WTC11 (cell line): ENCODE measurements at regions not wholly inside any gene's neighbourhood (a gene's known extent, or its start where the extent isn't known, plus 50 kb on each side); places are given as distances from the start of the nearest gene placed in this dataset.

Experiments used
- ATAC-seq: fragments of 200-7000 bp; cut with Tn5 transposase; 2 replicates; pipeline ENCODE4 v1.10.0; 2021; ENCODE audit warnings: mild to moderate bottlenecking, moderate library complexity
- CTCF ChIA-PET: fragments of 300-600 bp; sonication (Branson Sonifier 250); formaldehyde crosslinking; loops from one replicate; lab custom pipeline; 2021; ENCODE audit warnings: antibody characterized with exemption; lab: Charles Lee
- POLR2A ChIA-PET: fragments of 350-600 bp; sonication (Branson Sonifier 250); formaldehyde crosslinking; loops from one replicate; lab custom pipeline; 2021; ENCODE audit warnings: antibody characterized with exemption; lab: Charles Lee
- DNase-seq: peaks from one replicate; pipeline ENCODE4 v3.0.0; 2021; ENCODE audit warnings: low spot score
- H3K27ac Mint-ChIP-seq: 2 replicates; pipeline ENCODE4 v1.8.0; 2021; ENCODE audit warnings: mixed read lengths
- H3K27me3 Mint-ChIP-seq: 2 replicates; pipeline ENCODE4 v1.8.0; 2021; ENCODE audit warnings: low read depth, mild to moderate bottlenecking, moderate library complexity, mixed read lengths
- H3K36me3 Mint-ChIP-seq: 2 replicates; pipeline ENCODE4 v1.8.0; 2021; ENCODE audit warnings: mixed read lengths
- H3K4me1 Mint-ChIP-seq: 2 replicates; pipeline ENCODE4 v1.8.0; 2022; ENCODE audit warnings: mixed read lengths
- H3K4me3 Mint-ChIP-seq: 2 replicates; pipeline ENCODE4 v1.8.0; 2021; ENCODE audit warnings: mild to moderate bottlenecking, moderate library complexity, mixed read lengths
- H3K9me3 Mint-ChIP-seq: 2 replicates; pipeline ENCODE4 v1.8.0; 2021; ENCODE audit warnings: mixed read lengths
- ATF1 ChIP-seq: sonication (generic); formaldehyde crosslinking; IDR thresholded peaks from 2 replicates; pipeline ENCODE4 v1.8.1; 2023; ENCODE audit warnings: mild to moderate bottlenecking, moderate library complexity, missing genetic modification reagents
- CBFB ChIP-seq: sonication (generic); formaldehyde crosslinking; IDR thresholded peaks from 2 replicates; pipeline ENCODE4 v1.8.1; 2022; ENCODE audit warnings: mild to moderate bottlenecking, low read depth, missing genetic modification reagents
- CREB1 ChIP-seq: sonication (generic); formaldehyde crosslinking; IDR thresholded peaks from 2 replicates; pipeline ENCODE4 v1.8.0; 2023; ENCODE audit warnings: mild to moderate bottlenecking, missing genetic modification reagents
- GTF2I ChIP-seq: fragments of 250-450 bp; sonication (Bioruptor Pico); conservative IDR thresholded peaks from 2 replicates; pipeline ENCODE4 v1.4.0; 2021; ENCODE audit warnings: mild to moderate bottlenecking
- IRF2 ChIP-seq: sonication (generic); formaldehyde crosslinking; IDR thresholded peaks from 2 replicates; pipeline ENCODE4 v1.8.0; 2022; ENCODE audit warnings: low read depth, missing genetic modification reagents, borderline replicate concordance
- KAT7 ChIP-seq: sonication (generic); formaldehyde crosslinking; IDR thresholded peaks from 2 replicates; pipeline ENCODE4 v1.8.1; 2023; ENCODE audit warnings: missing genetic modification reagents, mild to moderate bottlenecking, borderline replicate concordance
- MYBL2 ChIP-seq: sonication (generic); formaldehyde crosslinking; IDR thresholded peaks from 2 replicates; pipeline ENCODE4 v1.8.1; 2023; ENCODE audit warnings: mild to moderate bottlenecking, moderate library complexity, missing genetic modification reagents
- PRDM15 ChIP-seq: sonication (generic); formaldehyde crosslinking; IDR thresholded peaks from 2 replicates; pipeline ENCODE4 v1.8.0; 2022; ENCODE audit warnings: missing genetic modification reagents
- SMAD3 ChIP-seq: sonication (generic); formaldehyde crosslinking; IDR thresholded peaks from 2 replicates; pipeline ENCODE4 v1.8.0; 2022; ENCODE audit warnings: missing genetic modification reagents, mild to moderate bottlenecking, borderline replicate concordance
- SP1 ChIP-seq: sonication (generic); formaldehyde crosslinking; conservative IDR thresholded peaks from 2 replicates; pipeline ENCODE4 v1.8.1; 2022; ENCODE audit warnings: missing genetic modification reagents
- TCF7 ChIP-seq: sonication (generic); formaldehyde crosslinking; IDR thresholded peaks from 2 replicates; pipeline ENCODE4 v1.8.0; 2022; ENCODE audit warnings: mild to moderate bottlenecking, low read depth, missing genetic modification reagents, moderate library complexity
- ZBTB43 ChIP-seq: sonication (generic); formaldehyde crosslinking; IDR thresholded peaks from 2 replicates; pipeline ENCODE4 v1.8.1; 2023; ENCODE audit warnings: mild to moderate bottlenecking, missing genetic modification reagents
- ZNF281 ChIP-seq: sonication (generic); formaldehyde crosslinking; IDR thresholded peaks from 2 replicates; pipeline ENCODE4 v1.8.0; 2023; ENCODE audit warnings: mild to moderate bottlenecking, missing genetic modification reagents
- ZNF396 ChIP-seq: fragments of 250-450 bp; sonication (Bioruptor Pico); IDR thresholded peaks from 2 replicates; pipeline ENCODE4 v1.8.0; 2021; ENCODE audit warnings: mild to moderate bottlenecking, moderate library complexity, borderline replicate concordance
- ZNF512 ChIP-seq: sonication (generic); formaldehyde crosslinking; IDR thresholded peaks from 2 replicates; pipeline ENCODE4 v1.8.1; 2022; ENCODE audit warnings: missing genetic modification reagents, borderline replicate concordance
- TF ChIP-seq, protein P1 (sequence below): fragments of 250-450 bp; sonication (Bioruptor Pico); IDR thresholded peaks from 2 replicates; pipeline ENCODE4 v1.9.0; 2021; ENCODE audit warnings: mild to moderate bottlenecking

DNA sequence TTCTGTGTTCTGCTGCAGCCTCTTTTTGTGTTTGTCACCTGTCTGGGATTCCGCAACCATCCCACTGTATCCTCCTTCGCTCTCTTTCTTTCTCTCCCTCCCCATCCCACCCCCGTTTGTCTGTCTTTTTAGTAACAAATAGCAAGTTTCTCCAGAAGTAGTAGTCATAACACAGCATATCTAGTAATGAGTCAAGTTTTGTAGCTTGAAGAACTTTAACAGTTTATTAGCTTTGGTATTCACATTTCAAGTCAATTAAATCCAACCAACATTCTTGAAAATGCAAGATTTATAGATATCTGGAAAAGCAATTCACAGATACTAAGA is 154.1 kb upstream of the MTPN start (continued):
- TF ChIP-seq ZNF512 (no peak), ZNF281 (CRISPR knock-in tag) (no peak), CBFB (CRISPR knock-in tag) (no peak), IRF2 (CRISPR knock-in tag) (no peak), SP1 (CRISPR knock-in tag) (no peak), KAT7 (CRISPR knock-in tag) (no peak), ATF1 (CRISPR knock-in tag) (no peak)
- TF ChIP-seq, protein P1, sequence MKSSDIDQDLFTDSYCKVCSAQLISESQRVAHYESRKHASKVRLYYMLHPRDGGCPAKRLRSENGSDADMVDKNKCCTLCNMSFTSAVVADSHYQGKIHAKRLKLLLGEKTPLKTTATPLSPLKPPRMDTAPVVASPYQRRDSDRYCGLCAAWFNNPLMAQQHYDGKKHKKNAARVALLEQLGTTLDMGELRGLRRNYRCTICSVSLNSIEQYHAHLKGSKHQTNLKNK (CRISPR knock-in tag): no peak

DNA sequence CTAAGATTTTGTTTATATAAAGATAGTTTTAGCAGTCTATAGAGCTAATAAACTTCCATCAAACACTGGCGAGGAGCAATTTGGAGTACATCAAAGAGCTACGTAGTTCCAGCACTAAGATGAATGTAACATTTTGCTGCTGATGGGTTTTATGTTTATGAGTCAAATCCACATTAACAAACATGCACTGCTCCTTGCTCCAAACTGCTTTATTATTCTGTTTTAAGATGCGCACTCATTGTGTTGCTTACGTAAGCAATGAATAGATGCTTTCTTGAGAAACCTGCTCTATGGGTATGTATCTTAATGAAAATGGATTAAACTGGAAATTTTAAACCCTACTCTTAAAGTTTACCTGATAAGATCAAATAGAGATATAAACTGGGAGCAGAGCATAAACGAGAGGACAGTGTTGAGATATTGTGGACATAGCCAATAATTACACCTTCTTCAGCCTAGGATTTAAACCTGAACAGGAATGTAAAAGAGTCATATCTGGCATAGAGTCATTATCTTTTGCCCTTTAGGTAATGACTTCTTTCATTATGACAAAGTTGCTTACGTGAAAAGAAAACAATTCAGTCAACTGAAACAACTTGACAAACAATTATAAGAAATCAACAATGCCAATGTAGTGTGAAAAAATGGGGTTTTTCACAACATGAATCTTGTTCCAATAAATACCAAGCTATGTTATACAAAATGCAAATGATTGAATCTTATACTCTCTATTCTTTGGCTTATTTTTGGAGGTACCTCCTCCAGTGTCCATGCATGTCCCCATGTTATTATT is 153.5 kb upstream of the MTPN start:
- H3K4me3 Mint-ChIP-seq: no peak overlapping the region
- H3K27me3 Mint-ChIP-seq: no peaks in the 10 kb centered on the region
- DNase-seq: no peak
- H3K4me1 Mint-ChIP-seq: peaks cover 9% of the 10 kb centered on the region
- no peaks in the 10 kb centered on the region for H3K36me3 Mint-ChIP-seq
- CTCF ChIA-PET: interaction anchor here (0.6 to 0.7 kb wide), 2 partner anchors 70 to 744 kb away, joined by 3 to 4 read pairs; no protein-coding TSS in a partner anchor
- TF ChIP-seq ZNF512 (no peak), ZBTB43 (no peak), CREB1 (CRISPR knock-in tag) (no peak), SP1 (CRISPR knock-in tag) (no peak), SMAD3 (CRISPR knock-in tag) (no peak), TCF7 (CRISPR knock-in tag) (no peak), MYBL2 (CRISPR knock-in tag) (no peak), ZNF396 (CRISPR knock-in tag) (no peak), PRDM15 (CRISPR knock-in tag) (no peak), GTF2I (CRISPR knock-in tag) (no peak)
- TF ChIP-seq, all 79 proteins: peak for 0
- POLR2A ChIA-PET: no interaction called here
- H3K9me3 Mint-ChIP-seq: peaks cover 11% of the 10 kb centered on the region
- no peak overlapping the region for H3K27ac Mint-ChIP-seq
- no peak for ATAC-seq
